DOHH2 (cell line): ENCODE measurements at regions not wholly inside any gene's neighbourhood (a gene's known extent, or its start where the extent isn't known, plus 50 kb on each side); places are given as distances from the start of the nearest gene placed in this dataset.

Experiments used
- CTCF ChIP-seq: fragments of 200-600 bp; sonication (generic); IDR thresholded peaks from one replicate; pipeline ENCODE4 v1.5.1; 2014; ENCODE audit warnings: antibody characterized with exemption, mild to moderate bottlenecking, low read depth, low read length; ENCODE audit not compliant: poor library complexity, severe bottlenecking
- EZH2phosphoT487 ChIP-seq: fragments of 200-600 bp; sonication (generic); IDR thresholded peaks from 2 replicates; pipeline ENCODE4 v1.6.1; 2017; ENCODE audit warnings: borderline replicate concordance, mild to moderate bottlenecking, antibody characterized with exemption, low read length, moderate library complexity, mixed read lengths

- no peak for TF ChIP-seq CTCF
- TF ChIP-seq EZH2phosphoT487: no peak
These were observed 794.2 kb upstream of the NXPH2 start for GRCh38 chr2:139574371-139574770.
